T-helper 9 cell (primary cell): ENCODE measurements at regions not wholly inside any gene's neighbourhood (a gene's known extent, or its start where the extent isn't known, plus 50 kb on each side); places are given as distances from the start of the nearest gene placed in this dataset.
"Not testable (repeated sequence)": the region's sequence is repeated elsewhere in the genome, so short reads cannot be mapped to it uniquely, and the experiment has no call there.

ENCODE experiments used
- DNase-seq: peaks from one replicate; pipeline ENCODE4 v3.0.0-alpha.2; 2020

DNA sequence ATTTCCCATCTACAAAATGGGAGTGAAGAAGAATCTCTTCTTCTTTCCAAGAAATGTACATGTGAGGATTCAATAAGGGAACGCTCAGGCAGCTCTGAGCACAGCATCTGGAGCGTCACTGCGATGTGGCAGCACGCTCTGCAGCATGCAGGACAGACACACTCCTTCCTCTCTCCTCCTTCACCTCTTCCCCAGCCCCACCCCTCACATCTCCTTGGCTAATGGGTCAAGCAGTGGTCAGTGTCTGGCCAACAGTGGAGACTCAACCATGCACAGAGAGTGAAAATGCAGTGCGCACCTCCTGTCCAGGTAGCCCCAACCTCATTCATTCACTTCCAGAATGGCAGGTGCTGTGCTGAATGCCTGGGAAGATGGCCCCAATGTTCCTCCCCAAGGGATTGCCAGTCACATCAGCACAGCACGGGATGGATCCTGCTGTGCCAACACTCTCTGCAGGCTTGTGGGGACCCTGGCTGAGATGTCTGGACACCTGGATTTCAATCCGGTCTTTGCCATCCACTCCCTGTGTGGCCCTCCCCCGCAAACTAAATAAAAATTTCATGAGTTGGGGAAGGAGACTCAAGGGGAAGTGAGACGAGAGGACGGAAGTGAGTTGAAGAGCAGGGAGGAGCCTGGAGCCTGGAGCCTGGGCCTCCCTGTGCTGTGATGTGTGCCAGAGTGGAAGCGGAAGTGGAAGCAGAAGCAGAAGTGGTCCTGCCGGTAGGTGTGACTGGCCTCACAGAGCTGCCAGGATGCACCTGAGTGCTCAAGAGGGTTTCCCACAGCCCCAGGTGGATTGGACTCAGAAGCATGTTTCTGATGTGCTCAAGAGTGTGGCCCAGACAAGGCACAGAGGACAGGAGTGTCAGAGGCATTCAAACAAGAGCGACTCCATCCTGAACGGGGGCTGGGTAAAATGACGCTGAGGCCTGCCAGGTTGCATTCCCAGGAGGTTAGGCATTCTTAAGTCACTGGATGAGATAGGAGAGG lies 163.9 kb downstream of the SMAD6 start:
- no peak for DNase-seq

GRCh38 chr15:66866656-66867055 lies 164.6 kb downstream of the SMAD6 start:
- DNase-seq, result no peak

- no peak for DNase-seq
Measured at GRCh38 chr15:66868918-66869317, 166.9 kb downstream of the SMAD6 start.

DNA sequence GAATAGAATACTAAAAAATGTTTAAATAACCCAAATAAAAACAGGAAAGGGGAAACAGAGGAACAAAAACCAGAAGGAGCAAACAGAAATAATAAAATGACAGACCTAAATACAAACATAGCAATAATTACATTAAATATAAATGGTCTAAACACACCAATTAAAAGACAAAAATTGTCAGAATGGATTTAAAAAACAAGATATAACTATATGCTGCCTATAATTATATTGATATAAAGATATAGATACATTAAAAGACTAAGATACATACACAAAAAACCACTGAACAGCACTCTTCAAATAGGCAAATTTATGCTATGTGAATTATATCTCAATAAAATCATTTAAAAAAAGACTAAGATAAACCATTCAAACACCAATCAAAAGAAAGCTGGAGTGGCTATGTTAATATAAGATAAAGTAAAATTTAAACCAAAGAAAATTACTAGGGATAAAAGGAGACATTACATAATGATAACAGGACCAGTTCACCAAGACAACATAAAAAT lies 168.9 kb downstream of the SMAD6 start:
- no peak for DNase-seq

GRCh38 chr15:66872405-66872804 lies 170.4 kb downstream of the SMAD6 start:
- DNase-seq, result no peak

DNA sequence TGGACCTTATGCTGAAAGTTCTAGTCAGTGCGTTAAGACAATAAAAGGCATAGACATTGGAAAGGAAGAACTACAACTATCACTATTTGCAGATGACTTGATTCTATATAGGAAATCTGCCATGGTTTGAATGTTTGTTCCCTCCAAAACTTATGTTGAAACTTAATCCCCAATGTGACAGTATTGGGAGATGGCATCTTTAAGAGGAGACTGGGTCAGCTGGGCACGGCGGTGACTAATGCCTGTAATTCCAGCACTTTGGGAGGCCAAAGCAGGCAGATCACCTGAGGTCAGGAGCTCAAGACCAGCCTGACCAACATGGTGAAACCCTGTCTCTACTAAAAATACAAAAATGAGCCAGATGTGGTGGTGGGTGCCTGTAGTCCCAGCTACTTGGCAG lies 171.3 kb downstream of the SMAD6 start:
- DNase-seq, result not testable (repeated sequence)

DNA sequence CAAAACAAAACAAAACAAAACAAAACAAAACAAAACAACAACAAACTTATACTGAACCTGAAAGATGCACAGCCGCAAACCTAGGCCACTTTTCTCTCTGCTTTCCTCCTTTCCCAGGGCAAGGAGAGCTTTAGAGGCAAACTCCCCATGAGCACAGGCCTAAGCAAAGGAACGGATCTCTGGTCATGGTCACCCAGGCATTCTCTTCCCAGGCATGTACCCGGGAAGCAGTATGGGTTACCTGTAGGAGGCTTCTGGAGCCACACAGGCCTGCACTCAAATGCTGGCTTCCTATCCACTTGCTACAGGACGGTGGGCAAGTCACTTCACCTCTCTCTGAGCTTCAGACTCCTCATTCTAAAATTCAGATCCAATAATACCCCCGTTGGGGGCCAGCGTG lies 171.8 kb downstream of the SMAD6 start:
- DNase-seq, result no peak

DNA sequence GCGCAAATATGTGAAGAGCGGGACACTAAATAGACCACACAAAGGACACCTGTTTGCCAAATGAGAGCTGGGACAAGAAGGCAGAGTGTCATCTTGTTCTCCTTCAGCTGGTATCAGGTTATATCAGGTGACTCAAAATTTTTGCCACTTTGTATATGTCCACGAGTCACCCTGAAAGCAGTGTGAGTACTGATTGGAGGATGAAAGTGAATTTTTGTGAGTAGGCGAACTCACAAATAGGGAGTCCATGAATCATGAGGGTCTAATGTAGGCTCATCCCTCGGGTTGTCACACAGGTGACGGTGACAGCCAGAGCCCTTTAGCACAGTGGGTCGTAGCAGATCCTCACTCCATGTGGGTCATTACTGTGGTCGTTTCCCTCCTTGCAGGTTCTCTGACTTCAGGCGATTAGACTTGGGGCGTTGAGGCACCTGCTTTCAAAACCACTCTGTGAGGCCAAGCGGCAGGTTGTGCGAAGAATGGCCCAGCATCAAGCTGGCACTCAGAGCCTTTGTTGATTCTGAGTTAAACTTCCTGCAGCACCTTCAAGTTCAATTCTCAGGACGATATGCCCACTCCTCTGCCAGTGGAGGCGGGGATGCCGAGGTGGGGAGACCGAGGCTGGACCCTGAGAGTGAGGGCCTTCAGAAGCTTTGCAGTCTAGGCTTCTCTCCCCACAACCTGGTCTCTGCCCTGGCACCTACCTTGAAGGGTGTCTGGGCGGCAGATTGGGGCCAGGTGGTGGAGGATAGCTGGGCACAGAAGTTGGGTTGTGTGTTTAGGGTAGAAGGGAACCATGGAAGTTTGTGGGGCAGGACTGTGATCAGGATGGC lies 173.8 kb downstream of the SMAD6 start:
- no peak for DNase-seq

GRCh38 chr15:66876421-66876730 lies 174.3 kb downstream of the SMAD6 start:
- no peak for DNase-seq

DNA sequence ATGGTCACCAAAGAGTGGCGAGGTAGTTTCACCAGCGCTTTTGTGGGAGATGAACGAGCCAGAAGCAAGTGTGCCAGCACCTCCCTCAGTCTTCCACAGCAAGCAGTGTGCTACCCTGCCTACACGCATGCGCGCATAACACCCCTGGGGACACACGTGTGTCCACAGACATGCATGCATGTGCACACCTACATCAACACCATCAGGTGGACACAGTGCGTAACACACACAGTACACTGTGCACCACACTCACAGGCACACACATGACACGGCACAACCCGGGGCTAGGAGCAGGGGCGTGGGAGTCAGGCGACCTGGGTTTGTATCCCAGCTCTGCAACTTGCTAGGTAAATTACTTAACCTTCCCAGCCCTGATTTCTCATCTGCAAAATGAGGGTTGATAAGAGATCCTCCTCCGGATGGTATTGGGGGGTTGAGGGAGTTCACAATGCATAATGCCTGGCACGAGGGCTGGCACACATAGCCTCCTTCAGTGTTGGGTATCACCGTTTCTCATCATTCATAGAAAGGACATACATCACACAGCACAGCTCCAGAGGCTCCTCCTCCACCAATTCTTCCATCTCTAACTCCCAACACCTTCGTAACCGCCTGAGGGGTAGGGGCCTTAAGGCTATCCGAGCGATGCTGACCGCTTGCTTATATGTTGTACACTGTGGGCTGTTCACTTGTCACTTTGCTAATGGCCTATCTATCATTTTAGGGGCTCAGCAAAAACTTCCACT lies 174.9 kb downstream of the SMAD6 start:
- DNase-seq, result no peak

DNA sequence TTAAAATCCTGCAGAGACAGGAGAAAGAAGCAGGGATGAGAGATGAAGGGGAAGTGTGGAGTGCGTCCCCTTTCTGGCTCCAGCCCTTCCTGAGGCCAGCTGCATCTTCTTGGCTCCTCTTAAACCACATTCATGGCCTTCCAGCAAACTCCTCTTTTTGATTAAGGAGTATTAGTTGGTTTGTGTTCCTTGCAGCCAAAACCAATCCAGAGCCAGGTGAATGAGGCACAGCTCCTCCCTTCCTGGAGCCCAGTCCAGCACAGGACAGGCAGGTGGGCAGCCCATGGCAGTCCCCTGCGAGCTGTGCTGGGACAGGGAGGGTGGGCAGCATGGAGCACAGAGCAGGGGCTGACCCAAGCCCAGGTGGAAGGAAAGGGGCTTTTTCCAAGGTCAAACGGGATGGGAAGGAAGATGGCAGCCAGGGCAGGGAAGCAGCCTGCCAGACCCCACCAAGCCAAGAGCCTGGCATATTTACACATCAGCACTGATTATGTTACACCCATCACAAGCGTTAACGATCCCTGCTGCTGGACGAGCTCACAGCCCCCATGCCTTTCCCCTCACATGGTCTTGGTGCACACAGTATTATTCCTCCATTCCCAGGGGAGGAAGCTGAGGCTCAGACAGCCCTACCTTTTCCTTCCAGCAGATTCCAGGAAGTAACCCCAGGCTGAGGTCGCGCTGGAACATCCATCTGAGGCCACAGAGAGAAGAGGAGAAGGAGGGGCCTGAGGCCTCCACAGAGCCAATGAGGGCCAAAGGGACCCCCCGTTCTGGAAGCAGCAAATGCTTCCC lies 175.6 kb downstream of the SMAD6 start:
- DNase-seq, result no peak

DNA sequence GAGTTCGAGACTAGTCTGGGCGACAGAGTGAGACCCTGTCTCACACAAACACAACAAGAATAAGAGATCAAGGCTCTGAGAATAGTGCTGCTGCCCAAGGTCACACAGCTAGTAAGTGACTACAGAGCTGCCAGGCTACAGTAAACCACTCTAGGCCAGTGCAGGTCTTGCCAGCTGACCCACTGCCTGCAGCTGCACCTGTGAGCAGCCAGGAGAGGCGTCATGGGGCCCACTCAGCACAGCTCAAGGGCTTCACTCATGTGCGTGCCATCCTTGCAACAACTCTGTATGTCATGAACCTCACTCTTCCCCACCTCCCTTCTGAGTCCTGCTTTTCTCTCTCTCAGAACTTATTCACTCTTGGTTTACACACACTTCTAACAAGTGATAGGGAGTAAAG lies 176.7 kb downstream of the SMAD6 start:
- no peak for DNase-seq

DNA sequence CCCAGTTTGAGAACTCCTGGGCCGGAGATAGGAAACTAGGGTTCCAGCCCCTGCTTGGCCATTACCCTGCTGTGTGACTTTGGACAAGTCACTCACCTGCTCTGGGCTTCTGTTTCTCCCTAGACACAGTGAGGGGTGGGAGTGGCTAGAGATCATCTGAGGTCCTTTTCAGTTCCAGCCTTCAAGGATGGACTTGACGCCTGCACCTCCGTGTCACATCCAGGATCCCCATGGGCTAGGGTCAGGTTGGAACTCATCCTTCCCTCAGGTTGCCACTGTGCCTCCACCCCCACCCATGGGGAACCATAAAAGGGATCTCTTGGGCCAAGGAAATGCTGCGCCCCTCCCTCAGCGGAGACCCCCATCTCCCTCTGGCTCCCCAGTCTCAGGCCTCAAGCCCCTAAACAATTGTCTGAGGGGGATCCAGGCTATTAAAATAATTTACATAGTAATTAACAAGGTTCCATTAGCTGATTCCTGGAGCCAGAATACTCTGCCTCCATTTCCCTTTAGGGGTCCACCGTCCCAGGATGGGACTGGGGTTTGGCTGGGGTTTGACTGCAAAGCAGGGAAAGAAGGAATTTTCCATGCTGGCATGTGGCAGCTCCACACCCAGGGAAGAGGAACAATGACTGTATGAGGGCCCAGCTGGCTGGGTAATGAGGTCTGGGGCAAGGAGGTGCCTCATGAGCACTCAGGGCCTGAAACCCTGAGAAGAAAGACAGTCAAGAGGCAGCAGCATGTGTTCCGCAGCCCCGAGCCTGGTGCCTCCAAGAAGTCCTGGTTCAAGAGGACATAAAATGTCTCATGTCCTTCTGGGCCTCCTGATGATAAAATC lies 177.7 kb downstream of the SMAD6 start:
- DNase-seq, result no peak

GRCh38 chr15:66880380-66881155 lies 178.5 kb downstream of the SMAD6 start:
- DNase-seq, result no peak

GRCh38 chr15:66881173-66881905 lies 179.3 kb downstream of the SMAD6 start:
- no peak for DNase-seq

DNA sequence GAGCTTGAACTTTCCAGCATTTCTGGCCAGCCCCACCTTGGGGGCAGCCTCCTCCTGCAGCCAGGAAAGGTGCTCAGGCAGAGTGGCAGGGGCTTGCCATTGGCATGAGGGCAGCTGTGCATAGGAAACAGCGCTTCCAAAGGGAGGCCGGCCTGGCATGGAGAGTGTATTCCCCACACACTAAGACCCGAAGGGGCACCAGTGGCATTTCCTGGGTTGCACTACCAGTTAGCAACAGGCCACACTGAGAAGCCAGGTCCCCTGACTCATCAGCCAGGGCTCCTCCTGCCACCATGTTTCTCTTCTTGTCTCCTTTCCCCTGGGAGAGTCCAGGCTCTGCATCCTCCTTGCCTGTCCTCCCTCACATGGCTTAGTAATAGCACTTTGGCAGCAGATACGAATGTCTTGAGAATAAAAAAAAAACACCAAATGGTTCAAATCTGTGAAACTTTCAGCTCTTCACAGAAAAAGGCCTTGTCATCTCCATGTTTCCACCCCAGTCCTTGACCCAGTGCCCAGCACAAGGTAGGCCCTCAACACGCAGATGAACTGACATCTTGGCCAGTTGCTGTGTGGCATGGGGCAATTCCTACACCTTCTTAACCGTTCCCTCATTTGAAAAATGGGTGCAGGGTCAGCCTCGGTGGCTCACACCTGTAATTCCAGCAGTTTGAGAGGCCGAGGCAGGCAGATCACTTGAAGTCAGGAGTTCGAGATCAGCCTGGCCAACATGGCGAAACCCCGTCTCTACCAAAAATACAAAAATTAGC lies 180.4 kb downstream of the SMAD6 start:
- no peak for DNase-seq

DNA sequence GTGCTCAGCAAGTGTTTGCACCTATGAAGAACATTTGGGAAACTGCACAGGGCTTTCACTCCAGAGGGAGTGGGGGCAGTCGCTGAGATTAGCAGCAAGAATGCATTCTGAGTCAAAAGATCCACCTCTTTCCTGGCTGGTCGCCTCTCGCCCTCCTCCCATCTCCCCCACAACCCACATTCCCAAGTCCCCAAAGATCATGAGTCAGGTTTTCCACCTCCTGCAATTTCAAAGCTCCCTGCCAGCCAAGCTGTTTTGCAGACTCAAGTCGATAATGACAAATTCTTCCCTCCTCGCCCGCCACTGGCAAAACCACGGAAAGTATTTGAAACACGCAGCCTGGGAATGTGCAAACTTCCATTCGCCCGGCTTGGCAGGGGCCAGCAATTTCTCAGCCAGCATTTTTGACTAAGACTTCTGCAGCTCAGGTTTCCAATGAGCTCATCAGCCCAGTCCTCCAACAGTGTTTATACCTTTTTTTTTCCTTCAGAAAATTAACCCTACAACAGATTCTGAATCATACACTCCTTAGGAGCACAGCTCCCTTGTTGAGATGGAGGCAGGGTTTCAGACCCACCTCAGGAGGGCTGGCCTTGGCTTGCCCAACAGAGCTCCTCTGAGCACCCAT lies 181.4 kb downstream of the SMAD6 start:
- DNase-seq, result no peak

- DNase-seq, result no peak
Measured at GRCh38 chr15:66884115-66884622, 181.2 kb upstream of the SMAD3 start.
